ENCODE measurements at regions not wholly inside any gene's neighbourhood (a gene's known extent, or its start where the extent isn't known, plus 50 kb on each side); places are given as distances from the start of the nearest gene placed in this dataset.

- DNase-seq (ENCODE audit: low spot score), result no peak
- TF ChIP-seq CTCF (IDR thresholded peaks at IDR 0.05), result no peak
- Histone ChIP-seq H3K27ac (no peak overlapping the region), H3K4me3 (no peak overlapping the region)
Observed at GRCh38 chr3:184440151-184440550, 60.3 kb downstream of the CHRD start.

GRCh38 chr3:184441202-184441900, 61.5 kb downstream of the CHRD start:
- no peak for DNase-seq (ENCODE audit: low spot score)
- TF ChIP-seq CTCF (IDR thresholded peaks at IDR 0.05), result no peak
- Histone ChIP-seq H3K4me3 (no peak overlapping the region), H3K27ac (no peak overlapping the region)

GRCh38 chr3:184443364-184443763, 63.5 kb downstream of the CHRD start:
- DNase-seq (ENCODE audit: low spot score), result no peak
- no peak overlapping the region for H3K27ac ChIP-seq
- no peak overlapping the region for H3K4me3 ChIP-seq
- no peak for TF ChIP-seq CTCF (IDR thresholded peaks at IDR 0.05)

- DNase-seq (ENCODE audit: low spot score), result no peak
- Histone ChIP-seq H3K4me3 (no peak overlapping the region), H3K27ac (no peak overlapping the region)
- TF ChIP-seq CTCF (IDR thresholded peaks at IDR 0.05), result no peak
Observed at GRCh38 chr3:184443831-184444230, 64.0 kb downstream of the CHRD start.

- no peak overlapping the region for H3K4me3 ChIP-seq
- TF ChIP-seq CTCF (IDR thresholded peaks at IDR 0.05), result no peak
- H3K27ac ChIP-seq, result no peak overlapping the region
- DNase-seq (ENCODE audit: low spot score), result no peak
Observed at GRCh38 chr3:184448321-184449160, 68.7 kb downstream of the CHRD start.

GRCh38 chr3:184449161-184449515, 69.3 kb downstream of the CHRD start:
- Histone ChIP-seq H3K27ac (no peak overlapping the region), H3K4me3 (no peak overlapping the region)
- TF ChIP-seq CTCF (IDR thresholded peaks at IDR 0.05), result no peak
- DNase-seq (ENCODE audit: low spot score), result no peak

- no peak for DNase-seq (ENCODE audit: low spot score)
- no peak overlapping the region for H3K4me3 ChIP-seq
- no peak overlapping the region for H3K27ac ChIP-seq
- no peak for TF ChIP-seq CTCF (IDR thresholded peaks at IDR 0.05)
Observed at GRCh38 chr3:184450547-184450946, 70.7 kb downstream of the CHRD start.
